SK-N-SH treated with all-trans-retinoic acid at 6 μM for 48 hours (cell line): ENCODE measurements at regions not wholly inside any gene's neighbourhood (a gene's known extent, or its start where the extent isn't known, plus 50 kb on each side); places are given as distances from the start of the nearest gene placed in this dataset.

Experiments
- ESRRG ChIP-seq: fragments of 250-450 bp; sonication (Bioruptor Pico); IDR thresholded peaks from 2 replicates; pipeline ENCODE4 v1.6.1; 2021; ENCODE audit warnings: mild to moderate bottlenecking
- GLIS3 ChIP-seq: fragments of 250-450 bp; sonication (Bioruptor Pico); IDR thresholded peaks from 2 replicates; pipeline ENCODE4 v1.5.0; 2020; ENCODE audit warnings: mild to moderate bottlenecking, moderate library complexity
- OSR1 ChIP-seq: fragments of 250-450 bp; sonication (Bioruptor Pico); IDR thresholded peaks from 2 replicates; pipeline ENCODE4 v1.8.0; 2022; ENCODE audit warnings: moderate library complexity, mild to moderate bottlenecking, inconsistent platforms
- PATZ1 ChIP-seq: fragments of 250-450 bp; sonication (Bioruptor Pico); IDR thresholded peaks from 2 replicates; pipeline ENCODE4 v1.8.0; 2020; ENCODE audit warnings: mild to moderate bottlenecking, moderate library complexity, borderline replicate concordance
- RARB ChIP-seq: fragments of 250-450 bp; sonication (Bioruptor Pico); IDR thresholded peaks from 2 replicates; pipeline ENCODE4 v1.8.0; 2021; ENCODE audit warnings: mild to moderate bottlenecking, moderate library complexity
- TCF4 ChIP-seq: fragments of 250-450 bp; sonication (Bioruptor Pico); IDR thresholded peaks from 2 replicates; pipeline ENCODE4 v1.8.0; 2021; ENCODE audit warnings: mild to moderate bottlenecking, moderate library complexity, borderline replicate concordance
- ZFP30 ChIP-seq: fragments of 450-650 bp; formaldehyde crosslinking; IDR thresholded peaks from 2 replicates; pipeline ENCODE4 v1.5.0; 2022; ENCODE audit warnings: mild to moderate bottlenecking, moderate library complexity
- ZNF565 ChIP-seq: fragments of 450-650 bp; formaldehyde crosslinking; conservative IDR thresholded peaks from 2 replicates; pipeline ENCODE4 v1.5.0; 2020; ENCODE audit warnings: low read depth, mild to moderate bottlenecking, moderate library complexity
- ZNF70 ChIP-seq: fragments of 450-650 bp; formaldehyde crosslinking; IDR thresholded peaks from 2 replicates; pipeline ENCODE4 v1.5.0; 2020; ENCODE audit warnings: mild to moderate bottlenecking, moderate library complexity
- ZNF8 ChIP-seq: fragments of 450-650 bp; formaldehyde crosslinking; IDR thresholded peaks from 2 replicates; pipeline ENCODE4 v1.5.0; 2020; ENCODE audit warnings: mild to moderate bottlenecking, moderate library complexity

DNA sequence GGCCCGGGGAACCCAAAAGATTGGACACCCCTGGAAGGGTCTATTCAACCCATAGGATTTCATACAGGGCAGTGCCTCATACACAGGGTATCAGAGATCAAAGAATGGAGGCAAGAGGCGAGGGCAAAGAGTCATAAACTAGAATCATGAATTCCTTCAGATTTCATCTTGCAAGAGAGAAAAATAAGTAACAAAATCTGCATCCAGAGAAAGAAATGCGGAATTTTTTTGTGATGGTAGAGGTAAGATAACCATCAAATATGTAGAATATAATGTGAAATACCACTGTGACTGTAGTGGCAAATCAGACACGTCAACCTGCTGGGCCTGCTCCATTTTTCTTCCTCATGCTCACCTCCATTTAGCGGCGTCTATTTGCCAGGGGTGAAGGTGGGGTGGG is 143.6 kb downstream of the SNX18 start:
- TF ChIP-seq RARB (CRISPR knock-in tag) (no peak), PATZ1 (CRISPR knock-in tag) (no peak), ZFP30 (CRISPR knock-in tag) (no peak), ESRRG (CRISPR knock-in tag) (no peak), OSR1 (no peak), ZNF565 (CRISPR knock-in tag) (no peak), ZNF70 (CRISPR knock-in tag) (no peak), GLIS3 (CRISPR knock-in tag) (no peak), ZNF8 (no peak), TCF4 (CRISPR knock-in tag) (no peak)
